22Rv1 (cell line): ENCODE measurements at regions not wholly inside any gene's neighbourhood (a gene's known extent, or its start where the extent isn't known, plus 50 kb on each side); places are given as distances from the start of the nearest gene placed in this dataset.

Experiments used
- H3K27ac ChIP-seq: fragments of 450-650 bp; 2 replicates; pipeline ENCODE4 v1.5.1; 2017
- ZFX ChIP-seq: fragments of 450-650 bp; IDR thresholded peaks from 2 replicates; pipeline ENCODE4 v1.6.1; 2017; ENCODE audit warnings: antibody characterized with exemption, borderline replicate concordance
- TF ChIP-seq, protein P1 (sequence below): fragments of 450-650 bp; IDR thresholded peaks from 2 replicates; pipeline ENCODE4 v1.5.1; 2017; ENCODE audit warnings: mild to moderate bottlenecking

DNA sequence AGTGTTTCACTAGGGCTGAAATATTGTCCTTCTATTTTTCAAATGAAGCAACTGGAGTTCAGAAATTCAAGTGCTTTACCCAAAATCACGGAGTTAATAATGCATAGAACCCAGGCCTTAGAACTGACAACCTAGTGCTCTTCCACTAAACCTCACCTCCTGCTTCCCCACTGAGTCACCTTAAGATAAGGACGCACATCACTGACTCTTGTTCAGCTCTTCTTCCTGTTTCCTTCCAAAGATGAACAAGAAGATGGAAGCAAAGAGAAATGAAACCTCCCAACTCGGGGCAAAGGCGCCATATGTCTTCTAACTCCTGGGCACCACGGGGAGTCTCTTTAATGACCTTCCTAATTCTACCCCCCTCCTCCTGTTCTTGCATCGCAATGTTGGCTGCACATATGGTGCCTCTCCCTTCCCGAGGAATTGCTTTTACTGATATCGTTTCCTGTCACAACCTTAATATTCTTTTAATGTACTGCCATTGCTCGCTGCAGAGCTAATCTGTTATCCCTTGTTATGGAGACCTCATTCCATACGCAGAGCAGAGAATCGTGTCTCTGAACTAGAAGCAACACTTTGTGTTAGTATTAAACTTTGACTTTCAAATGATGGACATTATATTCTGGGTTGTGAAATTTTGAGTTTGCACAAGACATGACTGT lies 591.4 kb downstream of the TMEM114 start:
- TF ChIP-seq ZFX: no peak
- TF ChIP-seq, protein P1, sequence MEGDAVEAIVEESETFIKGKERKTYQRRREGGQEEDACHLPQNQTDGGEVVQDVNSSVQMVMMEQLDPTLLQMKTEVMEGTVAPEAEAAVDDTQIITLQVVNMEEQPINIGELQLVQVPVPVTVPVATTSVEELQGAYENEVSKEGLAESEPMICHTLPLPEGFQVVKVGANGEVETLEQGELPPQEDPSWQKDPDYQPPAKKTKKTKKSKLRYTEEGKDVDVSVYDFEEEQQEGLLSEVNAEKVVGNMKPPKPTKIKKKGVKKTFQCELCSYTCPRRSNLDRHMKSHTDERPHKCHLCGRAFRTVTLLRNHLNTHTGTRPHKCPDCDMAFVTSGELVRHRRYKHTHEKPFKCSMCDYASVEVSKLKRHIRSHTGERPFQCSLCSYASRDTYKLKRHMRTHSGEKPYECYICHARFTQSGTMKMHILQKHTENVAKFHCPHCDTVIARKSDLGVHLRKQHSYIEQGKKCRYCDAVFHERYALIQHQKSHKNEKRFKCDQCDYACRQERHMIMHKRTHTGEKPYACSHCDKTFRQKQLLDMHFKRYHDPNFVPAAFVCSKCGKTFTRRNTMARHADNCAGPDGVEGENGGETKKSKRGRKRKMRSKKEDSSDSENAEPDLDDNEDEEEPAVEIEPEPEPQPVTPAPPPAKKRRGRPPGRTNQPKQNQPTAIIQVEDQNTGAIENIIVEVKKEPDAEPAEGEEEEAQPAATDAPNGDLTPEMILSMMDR: no peak
- no peak overlapping the region for H3K27ac ChIP-seq

DNA sequence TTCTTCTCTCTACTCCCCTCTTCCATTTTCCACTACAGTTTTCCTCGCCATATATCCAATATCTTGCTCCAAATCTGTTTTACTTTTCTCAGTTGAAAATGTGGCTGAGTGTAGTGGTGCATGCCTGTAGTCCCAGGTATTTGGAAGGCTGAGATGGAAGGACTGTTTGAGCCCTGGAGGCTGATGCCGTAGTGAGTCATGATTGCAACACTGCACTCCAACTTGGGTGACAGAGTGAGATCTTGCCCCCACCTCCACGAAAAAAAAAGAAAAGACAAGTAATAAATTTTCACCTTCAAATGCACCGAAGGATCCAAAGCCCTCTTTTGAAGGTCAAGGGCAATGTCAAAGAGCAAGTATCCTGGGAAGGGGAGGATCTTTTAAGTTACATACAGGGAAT lies 592.3 kb downstream of the TMEM114 start:
- no peak for TF ChIP-seq ZFX
- H3K27ac ChIP-seq: no peak overlapping the region

DNA sequence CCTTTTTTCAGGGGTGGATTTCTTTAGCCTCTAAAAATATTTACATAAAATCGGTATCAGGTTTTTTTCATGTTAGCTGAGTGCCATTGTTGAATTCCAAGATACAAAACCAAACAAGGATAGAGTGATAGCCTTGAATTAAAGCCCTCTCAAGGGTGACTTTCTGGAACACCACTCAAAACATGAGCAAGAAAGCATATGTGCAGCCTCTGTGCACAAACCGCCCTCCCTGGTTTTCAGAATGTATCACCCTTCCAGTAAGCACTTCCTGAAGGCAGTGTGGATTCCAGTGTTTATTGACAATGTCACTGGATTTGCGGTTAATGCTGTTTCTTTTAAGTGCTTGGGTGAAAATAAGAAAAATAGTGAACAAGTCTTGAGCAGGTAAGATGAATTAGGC lies 597.7 kb downstream of the TMEM114 start:
- H3K27ac ChIP-seq: no peak overlapping the region
- no peak for TF ChIP-seq ZFX
- TF ChIP-seq, protein P1: no peak

DNA sequence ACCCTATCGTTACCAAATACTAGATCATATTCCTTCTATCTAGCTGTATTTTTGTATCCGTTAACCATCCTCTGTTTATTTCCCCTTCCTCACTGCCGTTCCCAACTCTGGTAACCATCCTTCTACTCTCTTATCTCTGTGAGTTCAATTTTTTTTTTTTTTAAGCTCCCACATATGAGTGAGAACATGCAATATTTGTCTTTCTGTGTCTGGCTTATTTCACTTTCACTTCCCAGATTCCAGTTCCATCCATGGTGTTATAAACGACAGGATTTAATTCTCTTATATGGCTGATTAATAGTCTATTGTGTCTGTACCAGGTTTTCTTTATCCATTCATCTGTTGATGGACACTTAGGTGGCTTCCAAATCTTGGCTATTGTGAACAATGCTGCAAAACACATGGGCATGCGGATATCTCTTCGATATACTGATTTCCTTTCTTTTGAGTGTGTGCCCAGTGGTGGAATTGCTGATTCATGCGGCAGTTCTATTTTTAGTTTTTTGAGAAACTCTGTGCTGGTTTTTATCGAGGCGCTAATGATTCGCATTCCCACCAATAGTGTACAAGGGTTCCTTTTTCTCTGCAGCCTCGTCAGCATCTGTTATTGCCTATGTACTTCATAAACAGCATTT lies 599.6 kb downstream of the TMEM114 start:
- H3K27ac ChIP-seq: no peak overlapping the region
- no peak for TF ChIP-seq ZFX
- TF ChIP-seq, protein P1: no peak

DNA sequence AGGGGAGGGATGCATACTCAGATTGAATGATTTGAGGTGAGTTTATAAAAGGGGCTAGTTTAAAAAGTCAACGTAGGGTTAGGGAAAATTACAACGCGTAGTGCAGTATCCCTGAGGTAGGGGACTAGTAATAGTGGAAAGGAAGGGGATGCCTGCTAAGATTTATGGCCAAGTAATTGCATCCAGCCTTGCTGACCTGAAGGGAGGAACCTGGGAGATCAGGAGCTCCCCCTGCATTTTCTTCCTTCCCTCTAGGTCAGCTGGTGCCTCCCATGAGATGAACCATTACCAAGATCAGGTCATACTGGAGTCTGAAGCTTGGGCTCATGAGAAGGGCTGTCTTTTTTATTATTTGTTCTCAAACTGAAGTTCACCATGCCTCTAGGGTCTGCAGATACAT lies 606.6 kb downstream of the TMEM114 start:
- TF ChIP-seq, protein P1: no peak
- no peak for TF ChIP-seq ZFX
- no peak overlapping the region for H3K27ac ChIP-seq

DNA sequence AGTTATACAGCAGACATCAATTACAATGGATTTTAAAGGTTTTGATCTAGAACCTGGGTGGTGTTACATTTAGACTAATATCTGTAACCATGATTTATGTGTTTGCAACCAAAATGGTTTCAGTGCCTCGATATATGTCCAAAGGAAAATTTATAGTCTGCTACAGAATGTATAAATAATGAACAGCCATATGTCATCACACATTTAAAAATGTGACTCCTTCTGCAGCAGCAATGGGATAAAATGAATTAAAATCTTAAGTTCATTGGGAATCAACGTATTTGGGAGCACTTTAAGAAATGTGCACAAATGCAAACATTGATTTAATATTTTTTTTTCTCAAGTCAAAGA lies 610.2 kb downstream of the TMEM114 start:
- TF ChIP-seq, protein P1: no peak
- TF ChIP-seq ZFX: no peak
- H3K27ac ChIP-seq: no peak overlapping the region

DNA sequence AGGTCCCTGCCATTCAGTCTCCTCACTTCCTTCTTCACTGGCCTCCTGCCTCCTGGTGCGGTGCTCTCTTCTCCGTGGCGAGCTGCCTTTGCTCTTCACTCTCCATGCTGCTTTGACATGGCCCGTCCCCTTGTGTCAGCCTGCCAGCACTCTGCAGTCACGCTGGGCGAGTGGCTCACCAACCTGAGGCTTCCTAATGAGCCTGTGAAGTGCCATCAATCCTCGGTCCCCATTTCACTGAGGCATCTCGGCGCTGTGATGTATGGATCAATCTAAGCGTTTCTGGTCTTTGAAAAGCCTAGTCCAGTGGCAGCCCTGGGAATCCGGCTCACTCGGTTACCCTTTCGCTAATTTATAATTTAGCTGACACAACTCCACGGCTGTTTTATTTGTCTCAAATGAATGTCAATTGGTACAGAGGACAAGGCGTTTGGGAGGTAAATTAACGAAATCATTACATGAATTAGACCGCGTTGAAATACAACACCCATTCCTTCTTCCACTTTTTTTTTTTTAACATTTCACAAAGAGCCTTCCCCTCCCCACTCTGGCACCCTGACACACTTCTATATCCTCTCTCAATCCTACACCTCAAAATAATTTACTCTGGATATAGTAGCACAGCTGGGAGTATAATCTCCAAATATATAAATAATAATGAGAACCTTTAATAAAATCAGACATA lies 610.7 kb downstream of the TMEM114 start:
- H3K27ac ChIP-seq: no peak overlapping the region
- no peak for TF ChIP-seq ZFX
- TF ChIP-seq, protein P1: no peak
